ENCODE measurements at regions not wholly inside any gene's neighbourhood (a gene's known extent, or its start where the extent isn't known, plus 50 kb on each side); places are given as distances from the start of the nearest gene placed in this dataset.

GRCh38 chr1:56025942-56026341, 553.4 kb downstream of the PLPP3 start:
- Histone ChIP-seq H3K27ac (ENCODE audit: low read length) (no peak overlapping the region), H3K27me3 (ENCODE audit: control insufficient read depth, insufficient read depth, low read length) (no peaks in the 10 kb centered on the region), H3K4me1 (ENCODE audit: control insufficient read depth, insufficient read depth, low read length) (no peaks in the 10 kb centered on the region), H3K4me3 (ENCODE audit: low read length) (no peak overlapping the region), H3K36me3 (ENCODE audit: control insufficient read depth, insufficient read depth, low read length) (no peaks in the 10 kb centered on the region), H3K9me3 (replicated peaks; ENCODE audit: control insufficient read depth, low read depth, low read length) (peaks cover 2% of the 10 kb centered on the region)
- 100% methylated on average over 1 of the region's 3 CpGs for WGBS (ENCODE audit: insufficient coverage)
- DNase-seq = no peak

DNA sequence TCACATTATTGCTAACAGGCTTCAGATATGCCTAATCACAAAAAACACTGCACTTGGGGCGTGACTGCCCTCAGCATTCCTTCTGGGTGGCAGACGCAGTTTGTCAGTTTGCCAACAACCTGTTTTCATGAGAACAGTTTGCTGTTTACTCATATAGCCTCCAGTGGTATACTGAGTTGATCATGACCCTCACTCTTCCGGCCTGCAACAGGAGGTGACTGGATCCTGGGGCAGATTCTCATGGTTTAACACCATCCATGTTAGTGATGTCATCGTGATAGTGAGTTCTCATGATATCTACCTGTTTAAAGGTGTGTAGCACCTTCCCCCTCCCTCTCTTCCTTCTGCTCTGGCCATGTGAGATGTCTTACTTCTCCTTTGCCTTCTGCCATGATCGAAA, 555.2 kb downstream of the PLPP3 start:
- Histone ChIP-seq H3K4me1 (ENCODE audit: control insufficient read depth, insufficient read depth, low read length) (no peaks in the 10 kb centered on the region), H3K4me3 (ENCODE audit: low read length) (no peak overlapping the region), H3K9me3 (replicated peaks; ENCODE audit: control insufficient read depth, low read depth, low read length) (peaks cover 2% of the 10 kb centered on the region), H3K27me3 (ENCODE audit: control insufficient read depth, insufficient read depth, low read length) (no peaks in the 10 kb centered on the region), H3K27ac (ENCODE audit: low read length) (no peak overlapping the region), H3K36me3 (ENCODE audit: control insufficient read depth, insufficient read depth, low read length) (no peaks in the 10 kb centered on the region)
- DNase-seq = no peak
- WGBS (ENCODE audit: insufficient coverage) = 76% methylated on average over 2 of the region's 5 CpGs

DNA sequence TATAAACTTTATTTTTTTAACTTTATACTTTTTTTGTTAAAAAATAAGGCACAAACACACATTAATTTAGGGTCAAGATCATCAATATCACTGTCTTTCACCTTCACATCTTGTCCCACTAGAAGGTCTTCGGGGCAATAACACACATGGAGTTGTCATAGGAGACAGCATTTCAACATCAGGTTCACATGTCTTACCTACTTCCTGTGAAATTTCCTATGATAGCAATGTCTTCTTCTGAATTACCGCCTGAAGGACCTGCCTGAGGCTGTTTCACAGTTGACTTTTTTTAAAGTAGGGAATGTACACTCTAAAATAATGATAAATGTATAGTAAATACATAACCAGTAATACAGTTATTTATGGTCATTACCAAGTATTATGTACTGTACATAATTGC, 559.4 kb downstream of the PLPP3 start:
- 100% methylated on average over 1 of the region's 2 CpGs for WGBS (ENCODE audit: insufficient coverage)
- Histone ChIP-seq H3K9me3 (replicated peaks; ENCODE audit: control insufficient read depth, low read depth, low read length) (peaks cover 5% of the 10 kb centered on the region), H3K27me3 (ENCODE audit: control insufficient read depth, insufficient read depth, low read length) (no peaks in the 10 kb centered on the region), H3K27ac (ENCODE audit: low read length) (no peak overlapping the region), H3K4me1 (ENCODE audit: control insufficient read depth, insufficient read depth, low read length) (no peaks in the 10 kb centered on the region), H3K4me3 (ENCODE audit: low read length) (no peak overlapping the region), H3K36me3 (ENCODE audit: control insufficient read depth, insufficient read depth, low read length) (no peaks in the 10 kb centered on the region)
- DNase-seq = no peak

DNA sequence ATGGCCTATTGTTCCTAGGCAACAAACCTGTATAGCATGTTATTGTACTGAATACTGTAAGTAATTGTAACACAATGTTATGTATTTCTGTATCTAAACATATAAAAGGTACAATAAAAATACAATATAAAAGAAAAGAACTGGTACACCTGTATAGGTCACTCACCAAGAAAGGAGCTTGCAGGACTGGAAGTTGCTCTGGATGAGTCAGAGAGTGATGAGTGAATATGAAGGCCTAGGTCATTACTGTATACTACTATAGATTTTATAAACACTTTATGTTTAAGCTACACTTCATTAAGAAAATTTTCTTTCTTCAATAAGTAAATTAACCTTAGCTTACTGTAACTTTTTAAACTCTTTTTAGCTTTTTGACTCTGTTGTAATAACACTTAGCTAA, 559.9 kb downstream of the PLPP3 start:
- Histone ChIP-seq H3K27me3 (ENCODE audit: control insufficient read depth, insufficient read depth, low read length) (no peaks in the 10 kb centered on the region), H3K4me1 (ENCODE audit: control insufficient read depth, insufficient read depth, low read length) (no peaks in the 10 kb centered on the region), H3K4me3 (ENCODE audit: low read length) (no peak overlapping the region), H3K27ac (ENCODE audit: low read length) (no peak overlapping the region), H3K36me3 (ENCODE audit: control insufficient read depth, insufficient read depth, low read length) (no peaks in the 10 kb centered on the region), H3K9me3 (replicated peaks; ENCODE audit: control insufficient read depth, low read depth, low read length) (peaks cover 8% of the 10 kb centered on the region)
- no peak for DNase-seq

- Histone ChIP-seq H3K9me3 (replicated peaks; ENCODE audit: control insufficient read depth, low read depth, low read length) (peaks cover 8% of the 10 kb centered on the region), H3K4me1 (ENCODE audit: control insufficient read depth, insufficient read depth, low read length) (no peaks in the 10 kb centered on the region), H3K27me3 (ENCODE audit: control insufficient read depth, insufficient read depth, low read length) (no peaks in the 10 kb centered on the region), H3K36me3 (ENCODE audit: control insufficient read depth, insufficient read depth, low read length) (no peaks in the 10 kb centered on the region), H3K4me3 (ENCODE audit: low read length) (no peak overlapping the region), H3K27ac (ENCODE audit: low read length) (no peak overlapping the region)
- no CpG with 5 or more reads among the region's 2 CpGs for WGBS (ENCODE audit: insufficient coverage)
- peak; percentile 70 for DNase-seq
Measured at GRCh38 chr1:56017336-56017735, 562.0 kb downstream of the PLPP3 start.

- WGBS (ENCODE audit: insufficient coverage) = no CpG with 5 or more reads among the region's 1 CpG
- Histone ChIP-seq H3K27me3 (ENCODE audit: control insufficient read depth, insufficient read depth, low read length) (no peaks in the 10 kb centered on the region), H3K27ac (ENCODE audit: low read length) (no peak overlapping the region), H3K4me3 (ENCODE audit: low read length) (no peak overlapping the region), H3K4me1 (ENCODE audit: control insufficient read depth, insufficient read depth, low read length) (no peaks in the 10 kb centered on the region), H3K9me3 (replicated peaks; ENCODE audit: control insufficient read depth, low read depth, low read length) (peaks cover 5% of the 10 kb centered on the region), H3K36me3 (ENCODE audit: control insufficient read depth, insufficient read depth, low read length) (no peaks in the 10 kb centered on the region)
- DNase-seq = peak; percentile 69
Measured at GRCh38 chr1:56003846-56004245, 575.5 kb downstream of the PLPP3 start.

DNA sequence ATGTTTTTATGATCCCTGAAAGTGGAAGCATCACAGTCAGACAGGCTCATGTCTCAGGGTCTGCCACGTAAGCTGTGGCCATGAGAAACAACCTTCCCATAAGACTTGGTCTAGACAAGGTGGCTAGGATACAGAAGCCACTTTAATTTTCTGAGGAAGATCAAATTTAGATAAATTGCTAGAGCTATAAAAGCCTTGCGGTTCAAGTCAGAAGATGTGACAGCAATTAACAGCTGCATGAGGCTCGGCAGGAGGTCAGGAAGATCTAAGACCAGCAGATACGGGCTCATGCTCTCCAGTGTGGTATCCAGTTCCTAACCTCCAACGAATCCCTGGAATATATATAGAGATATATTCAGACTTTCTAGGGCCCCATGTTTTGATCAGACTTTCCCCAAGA, 577.1 kb downstream of the PLPP3 start:
- peaks cover 5% of the 10 kb centered on the region for H3K9me3 ChIP-seq (replicated peaks; ENCODE audit: control insufficient read depth, low read depth, low read length)
- no peaks in the 10 kb centered on the region for H3K27me3 ChIP-seq (ENCODE audit: control insufficient read depth, insufficient read depth, low read length)
- WGBS (ENCODE audit: insufficient coverage) = 71% methylated on average over 1 of the region's 5 CpGs
- no peak overlapping the region for H3K4me3 ChIP-seq (ENCODE audit: low read length)
- no peak for DNase-seq
- H3K27ac ChIP-seq (ENCODE audit: low read length) = no peak overlapping the region
- H3K4me1 ChIP-seq (ENCODE audit: control insufficient read depth, insufficient read depth, low read length) = no peaks in the 10 kb centered on the region
- H3K36me3 ChIP-seq (ENCODE audit: control insufficient read depth, insufficient read depth, low read length) = no peaks in the 10 kb centered on the region

- no peaks in the 10 kb centered on the region for H3K27me3 ChIP-seq (ENCODE audit: control insufficient read depth, insufficient read depth, low read length)
- H3K9me3 ChIP-seq (replicated peaks; ENCODE audit: control insufficient read depth, low read depth, low read length) = peaks cover 3% of the 10 kb centered on the region
- no peak overlapping the region for H3K4me3 ChIP-seq (ENCODE audit: low read length)
- H3K36me3 ChIP-seq (ENCODE audit: control insufficient read depth, insufficient read depth, low read length) = no peaks in the 10 kb centered on the region
- no peaks in the 10 kb centered on the region for H3K4me1 ChIP-seq (ENCODE audit: control insufficient read depth, insufficient read depth, low read length)
- no CpG with 5 or more reads among the region's 3 CpGs for WGBS (ENCODE audit: insufficient coverage)
- no peak overlapping the region for H3K27ac ChIP-seq (ENCODE audit: low read length)
- DNase-seq = no peak
Measured at GRCh38 chr1:56000424-56000823, 578.9 kb downstream of the PLPP3 start.

DNA sequence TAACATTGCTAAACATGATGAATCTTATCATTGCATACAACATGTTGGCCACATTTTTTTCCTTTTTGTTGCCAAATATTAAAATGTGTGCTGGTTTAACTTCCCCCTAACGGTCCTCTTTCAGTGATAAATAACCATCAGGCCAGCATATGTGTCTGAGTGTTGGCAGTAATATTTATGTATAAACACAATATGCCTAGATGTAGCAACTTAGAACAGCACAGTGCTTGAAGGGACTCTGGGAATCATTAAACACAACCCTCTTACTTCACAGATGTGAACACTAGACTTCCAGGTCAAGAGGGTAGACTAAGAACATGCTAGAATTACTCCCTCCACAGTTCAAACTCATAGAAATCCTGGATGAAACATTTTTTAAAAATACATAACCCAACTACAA, 581.8 kb downstream of the PLPP3 start:
- WGBS (ENCODE audit: insufficient coverage) = no CpG with 5 or more reads among the region's 1 CpG
- H3K36me3 ChIP-seq (ENCODE audit: control insufficient read depth, insufficient read depth, low read length) = no peaks in the 10 kb centered on the region
- peak; percentile 78 for DNase-seq

GRCh38 chr1:55993646-55994318, 585.6 kb downstream of the PLPP3 start:
- Histone ChIP-seq H3K4me3 (ENCODE audit: low read length) (no peak overlapping the region), H3K27me3 (ENCODE audit: control insufficient read depth, insufficient read depth, low read length) (no peaks in the 10 kb centered on the region), H3K9me3 (replicated peaks; ENCODE audit: control insufficient read depth, low read depth, low read length) (no peaks in the 10 kb centered on the region), H3K36me3 (ENCODE audit: control insufficient read depth, insufficient read depth, low read length) (no peaks in the 10 kb centered on the region), H3K27ac (ENCODE audit: low read length) (no peak overlapping the region), H3K4me1 (ENCODE audit: control insufficient read depth, insufficient read depth, low read length) (no peaks in the 10 kb centered on the region)
- peak; percentile 33 for DNase-seq
- 56% methylated on average over 2 of the region's 8 CpGs for WGBS (ENCODE audit: insufficient coverage)

More for the DNA sequence above, 581.8 kb downstream of the PLPP3 start:
- no peaks in the 10 kb centered on the region for H3K9me3 ChIP-seq (replicated peaks; ENCODE audit: control insufficient read depth, low read depth, low read length)
- H3K27ac ChIP-seq (ENCODE audit: low read length) = no peak overlapping the region
- no peaks in the 10 kb centered on the region for H3K27me3 ChIP-seq (ENCODE audit: control insufficient read depth, insufficient read depth, low read length)
- no peaks in the 10 kb centered on the region for H3K4me1 ChIP-seq (ENCODE audit: control insufficient read depth, insufficient read depth, low read length)
- H3K4me3 ChIP-seq (ENCODE audit: low read length) = no peak overlapping the region

- no peaks in the 10 kb centered on the region for H3K36me3 ChIP-seq (ENCODE audit: control insufficient read depth, insufficient read depth, low read length)
- no peak overlapping the region for H3K4me3 ChIP-seq (ENCODE audit: low read length)
- H3K9me3 ChIP-seq (replicated peaks; ENCODE audit: control insufficient read depth, low read depth, low read length) = no peaks in the 10 kb centered on the region
- H3K27me3 ChIP-seq (ENCODE audit: control insufficient read depth, insufficient read depth, low read length) = no peaks in the 10 kb centered on the region
- H3K27ac ChIP-seq (ENCODE audit: low read length) = no peak overlapping the region
- WGBS (ENCODE audit: insufficient coverage) = 90% methylated on average over 2 of the region's 3 CpGs
- no peak for DNase-seq
- peaks cover 4% of the 10 kb centered on the region for H3K4me1 ChIP-seq (ENCODE audit: control insufficient read depth, insufficient read depth, low read length)
Measured at GRCh38 chr1:55990007-55990406, 589.4 kb downstream of the PLPP3 start.
